ENCODE measurements at regions not wholly inside any gene's neighbourhood (a gene's known extent, or its start where the extent isn't known, plus 50 kb on each side); places are given as distances from the start of the nearest gene placed in this dataset.

DNA sequence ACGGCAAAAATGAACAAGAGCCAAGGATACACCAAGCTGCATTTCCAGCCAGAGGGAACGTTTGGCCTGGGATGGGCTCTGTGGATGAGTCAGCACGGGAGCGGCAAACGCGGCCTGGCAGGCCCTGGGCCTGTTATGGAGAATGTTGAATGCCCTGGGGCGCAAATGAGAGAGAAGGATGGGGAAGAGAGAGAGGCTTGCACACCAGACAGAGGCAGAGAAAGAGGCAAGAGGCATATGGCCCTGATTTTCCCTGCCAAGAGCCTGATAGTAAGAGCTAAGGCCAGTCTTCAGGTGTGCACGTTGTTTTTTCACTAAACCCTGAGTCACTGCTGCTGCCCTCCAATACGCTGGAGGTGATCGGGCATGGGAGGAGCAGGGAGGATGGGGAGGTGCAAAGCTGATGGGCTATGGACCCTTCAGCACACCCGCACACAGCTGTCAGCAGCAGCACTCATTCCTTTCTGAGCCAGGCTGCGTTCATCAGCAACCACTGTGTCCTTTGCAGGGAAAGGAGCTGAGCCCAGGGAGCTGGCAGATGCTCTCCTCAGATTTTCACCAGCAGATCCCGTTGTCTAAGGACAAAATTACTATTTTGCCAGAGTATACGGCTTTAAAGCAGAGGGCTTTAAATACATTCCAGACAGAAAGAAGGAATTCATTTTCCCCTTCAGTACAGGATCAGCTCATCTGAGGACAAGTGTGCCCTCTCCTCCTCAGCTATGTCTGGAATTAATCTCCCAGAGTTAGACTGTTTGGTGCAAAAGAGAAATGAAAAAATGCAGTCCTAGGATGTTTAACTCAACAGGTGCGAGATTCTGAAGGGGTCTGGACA, 61.7 kb upstream of the SLC22A23 start:
- Mint-ChIP-seq H3K9me3 (no peaks in the 10 kb centered on the region), H3K4me1 (ENCODE audit: low read depth) (no peaks in the 10 kb centered on the region), H3K4me3 (no peak overlapping the region), H3K36me3 (ENCODE audit: low read depth) (no peaks in the 10 kb centered on the region), H3K27ac (no peak overlapping the region), H3K27me3 (ENCODE audit: insufficient read depth) (peaks cover 2% of the 10 kb centered on the region)
- DNase-seq (ENCODE audit: low spot score), result no peak
- intact Hi-C loops (cut with micrococcal nuclease), result no loop called here

DNA sequence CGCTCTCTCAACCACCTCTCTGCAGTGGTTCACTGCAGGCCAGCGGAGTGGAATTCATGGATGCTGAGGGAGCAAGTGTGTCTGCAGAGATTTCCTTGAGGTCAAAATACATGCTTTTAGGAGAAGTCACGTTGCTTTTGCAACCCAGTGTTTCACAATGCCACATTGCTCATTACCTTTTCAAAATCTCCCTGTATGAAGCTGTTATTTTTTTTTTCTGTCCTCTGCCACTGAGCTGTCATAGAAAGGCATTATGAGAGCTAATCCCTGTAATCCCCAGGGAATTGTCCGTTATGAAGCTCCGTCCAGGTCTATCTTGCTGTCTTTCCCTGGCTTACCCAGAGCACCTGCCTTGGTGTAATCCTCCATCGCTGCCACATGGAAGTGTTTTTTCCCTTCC, 60.5 kb upstream of the SLC22A23 start:
- peaks cover 2% of the 10 kb centered on the region for H3K27me3 Mint-ChIP-seq (ENCODE audit: insufficient read depth)
- DNase-seq (ENCODE audit: low spot score), result no peak
- intact Hi-C loops (cut with micrococcal nuclease), result no loop called here
- H3K9me3 Mint-ChIP-seq, result no peaks in the 10 kb centered on the region
- no peaks in the 10 kb centered on the region for H3K4me1 Mint-ChIP-seq (ENCODE audit: low read depth)
- no peaks in the 10 kb centered on the region for H3K36me3 Mint-ChIP-seq (ENCODE audit: low read depth)
- H3K4me3 Mint-ChIP-seq, result no peak overlapping the region
- no peak overlapping the region for H3K27ac Mint-ChIP-seq

DNA sequence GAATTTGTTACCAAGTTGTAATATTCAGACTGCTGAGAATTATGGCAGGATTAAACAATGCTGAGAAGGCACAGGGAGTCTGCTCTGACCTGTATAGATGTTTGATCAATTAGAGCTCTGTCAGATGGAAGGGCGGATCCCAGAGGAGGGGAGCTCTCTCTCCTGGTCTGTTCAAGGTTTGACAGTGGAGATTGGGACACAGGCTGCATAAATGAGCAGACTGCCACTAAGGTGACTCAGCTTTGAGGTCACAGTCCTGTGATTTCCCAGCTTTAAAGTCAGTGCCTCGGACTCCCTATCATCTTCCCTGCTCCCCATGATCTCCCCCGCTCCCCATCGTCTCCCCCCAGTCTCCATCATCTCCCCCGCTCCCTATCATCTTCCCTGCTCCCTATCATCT, 59.2 kb upstream of the SLC22A23 start:
- Mint-ChIP-seq H3K27ac (no peak overlapping the region), H3K4me3 (no peak overlapping the region), H3K36me3 (ENCODE audit: low read depth) (no peaks in the 10 kb centered on the region), H3K9me3 (no peaks in the 10 kb centered on the region), H3K27me3 (ENCODE audit: insufficient read depth) (peaks cover 2% of the 10 kb centered on the region), H3K4me1 (ENCODE audit: low read depth) (no peaks in the 10 kb centered on the region)
- DNase-seq (ENCODE audit: low spot score), result no peak
- intact Hi-C loops (cut with micrococcal nuclease), result no loop called here

- intact Hi-C loops (cut with micrococcal nuclease), result no loop called here
- no peak for DNase-seq (ENCODE audit: low spot score)
- Mint-ChIP-seq H3K4me3 (no peak overlapping the region), H3K27me3 (ENCODE audit: insufficient read depth) (peaks cover 2% of the 10 kb centered on the region), H3K27ac (no peak overlapping the region), H3K9me3 (no peaks in the 10 kb centered on the region), H3K4me1 (ENCODE audit: low read depth) (no peaks in the 10 kb centered on the region), H3K36me3 (ENCODE audit: low read depth) (no peaks in the 10 kb centered on the region)
Observed at GRCh38 chr6:3515669-3516068, 58.8 kb upstream of the SLC22A23 start.

DNA sequence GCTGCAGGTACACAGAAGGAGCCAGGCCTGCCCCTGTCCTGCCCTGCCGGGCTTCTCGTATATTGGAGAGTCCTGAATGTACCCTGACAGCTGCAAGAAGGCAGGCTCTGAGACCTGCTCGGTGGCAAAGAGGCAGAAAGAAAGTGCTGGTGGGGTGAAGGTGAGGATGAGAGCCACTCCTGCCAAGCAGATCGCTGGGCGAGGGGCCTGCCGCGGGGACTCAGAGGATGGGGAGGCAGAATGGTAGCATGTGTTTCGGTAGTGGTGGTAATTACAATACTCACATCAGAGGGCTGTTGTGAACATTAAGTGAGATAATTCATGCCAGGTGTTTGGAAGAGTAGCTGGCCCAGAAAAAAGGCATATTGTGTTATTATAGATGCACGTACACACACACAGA, 56.6 kb upstream of the SLC22A23 start:
- Mint-ChIP-seq H3K36me3 (ENCODE audit: low read depth) (no peaks in the 10 kb centered on the region), H3K9me3 (no peaks in the 10 kb centered on the region), H3K27ac (no peak overlapping the region), H3K27me3 (ENCODE audit: insufficient read depth) (peaks cover 2% of the 10 kb centered on the region), H3K4me3 (no peak overlapping the region), H3K4me1 (ENCODE audit: low read depth) (no peaks in the 10 kb centered on the region)
- intact Hi-C loops (cut with micrococcal nuclease), result no loop called here
- no peak for DNase-seq (ENCODE audit: low spot score)

- no peak overlapping the region for H3K27ac Mint-ChIP-seq
- intact Hi-C loops (cut with micrococcal nuclease), result no loop called here
- H3K4me1 Mint-ChIP-seq (ENCODE audit: low read depth), result no peaks in the 10 kb centered on the region
- no peak overlapping the region for H3K4me3 Mint-ChIP-seq
- no peaks in the 10 kb centered on the region for H3K36me3 Mint-ChIP-seq (ENCODE audit: low read depth)
- H3K9me3 Mint-ChIP-seq, result no peaks in the 10 kb centered on the region
- no peak for DNase-seq (ENCODE audit: low spot score)
- no peaks in the 10 kb centered on the region for H3K27me3 Mint-ChIP-seq (ENCODE audit: insufficient read depth)
Observed at GRCh38 chr6:3512832-3513231, 56.0 kb upstream of the SLC22A23 start.

DNA sequence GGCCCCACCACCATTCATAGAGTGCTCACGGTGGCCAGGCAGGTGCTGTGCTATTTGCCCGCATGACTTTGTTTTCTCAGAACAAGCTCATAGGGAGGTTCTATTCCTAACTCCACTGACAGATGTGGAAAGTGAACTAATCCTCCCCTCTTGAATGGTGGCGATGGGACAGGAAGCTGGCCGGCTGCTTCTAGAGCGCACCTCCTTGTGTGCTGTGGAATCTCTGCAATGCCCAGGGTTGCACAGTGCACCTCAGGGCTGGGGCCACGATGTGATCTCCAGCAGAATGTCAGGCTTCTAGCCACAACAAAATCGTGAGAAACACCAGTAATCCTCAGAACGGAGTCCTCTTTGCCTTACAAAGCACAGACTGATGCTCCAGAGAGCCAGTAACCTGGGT, 53.8 kb upstream of the SLC22A23 start:
- Mint-ChIP-seq H3K36me3 (ENCODE audit: low read depth) (no peaks in the 10 kb centered on the region), H3K4me3 (no peak overlapping the region), H3K9me3 (no peaks in the 10 kb centered on the region), H3K27ac (no peak overlapping the region), H3K27me3 (ENCODE audit: insufficient read depth) (peaks cover 3% of the 10 kb centered on the region), H3K4me1 (ENCODE audit: low read depth) (no peaks in the 10 kb centered on the region)
- intact Hi-C loops (cut with micrococcal nuclease), result no loop called here
- no peak for DNase-seq (ENCODE audit: low spot score)

- H3K27me3 Mint-ChIP-seq (ENCODE audit: insufficient read depth), result peaks cover 3% of the 10 kb centered on the region
- no peaks in the 10 kb centered on the region for H3K4me1 Mint-ChIP-seq (ENCODE audit: low read depth)
- no peak overlapping the region for H3K4me3 Mint-ChIP-seq
- no peak overlapping the region for H3K27ac Mint-ChIP-seq
- no peaks in the 10 kb centered on the region for H3K9me3 Mint-ChIP-seq
- intact Hi-C loops (cut with micrococcal nuclease), result no loop called here
- DNase-seq (ENCODE audit: low spot score), result no peak
- no peaks in the 10 kb centered on the region for H3K36me3 Mint-ChIP-seq (ENCODE audit: low read depth)
Observed at GRCh38 chr6:3510178-3510577, 53.3 kb upstream of the SLC22A23 start.

DNA sequence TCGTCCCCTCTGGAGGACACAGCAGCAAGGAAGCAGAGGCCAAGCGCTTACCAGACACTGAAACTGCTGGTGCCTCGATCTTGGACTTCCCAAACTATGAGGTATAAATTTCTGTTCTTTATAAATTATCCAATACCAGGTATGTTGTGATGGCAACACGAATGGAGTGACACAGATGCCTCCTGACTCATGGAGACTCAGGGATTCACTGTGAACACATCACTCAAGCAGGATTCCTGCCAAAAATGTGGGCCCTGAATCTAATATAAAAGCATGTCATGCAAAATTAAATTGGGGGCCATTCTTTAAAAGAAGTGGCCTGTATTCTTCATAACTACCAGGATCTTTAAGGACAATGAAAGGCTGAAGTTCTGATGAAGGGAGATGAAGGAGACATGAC, 52.5 kb upstream of the SLC22A23 start:
- Mint-ChIP-seq H3K36me3 (ENCODE audit: low read depth) (no peaks in the 10 kb centered on the region), H3K27ac (no peak overlapping the region), H3K27me3 (ENCODE audit: insufficient read depth) (peaks cover 3% of the 10 kb centered on the region), H3K9me3 (no peaks in the 10 kb centered on the region), H3K4me1 (ENCODE audit: low read depth) (no peaks in the 10 kb centered on the region), H3K4me3 (no peak overlapping the region)
- no peak for DNase-seq (ENCODE audit: low spot score)
- intact Hi-C loops (cut with micrococcal nuclease), result no loop called here

- intact Hi-C loops (cut with micrococcal nuclease), result no loop called here
- Mint-ChIP-seq H3K4me3 (no peak overlapping the region), H3K9me3 (no peaks in the 10 kb centered on the region), H3K4me1 (ENCODE audit: low read depth) (no peaks in the 10 kb centered on the region), H3K27ac (no peak overlapping the region), H3K36me3 (ENCODE audit: low read depth) (no peaks in the 10 kb centered on the region), H3K27me3 (ENCODE audit: insufficient read depth) (peaks cover 5% of the 10 kb centered on the region)
- no peak for DNase-seq (ENCODE audit: low spot score)
Observed at GRCh38 chr6:3506751-3507383, 50.0 kb upstream of the SLC22A23 start.

Measured in activated T-helper 1 cell treated with anti-CD3 and anti-CD28 coated beads, Interleukin-12 subunit alpha, Interleukin-12 subunit beta, Interleukin-2, Interleukin-4 antibody, amounts not matched to agents 30 ng/mL and 10 ng/mL and 1 ng/mL, durations not matched to agents 14 hours and 24 hours and 36 hours (primary cell).